NCI-H1694 (cell line): ENCODE measurements at regions not wholly inside any gene's neighbourhood (a gene's known extent, or its start where the extent isn't known, plus 50 kb on each side); places are given as distances from the start of the nearest gene placed in this dataset.
"Not testable (repeated sequence)": the region's sequence is repeated elsewhere in the genome, so short reads cannot be mapped to it uniquely, and the experiment has no call there.

ENCODE experiments used
- DNase-seq: peaks from one replicate; lab custom pipeline; 2025; lab: John Stamatoyannopoulos, UW

DNA sequence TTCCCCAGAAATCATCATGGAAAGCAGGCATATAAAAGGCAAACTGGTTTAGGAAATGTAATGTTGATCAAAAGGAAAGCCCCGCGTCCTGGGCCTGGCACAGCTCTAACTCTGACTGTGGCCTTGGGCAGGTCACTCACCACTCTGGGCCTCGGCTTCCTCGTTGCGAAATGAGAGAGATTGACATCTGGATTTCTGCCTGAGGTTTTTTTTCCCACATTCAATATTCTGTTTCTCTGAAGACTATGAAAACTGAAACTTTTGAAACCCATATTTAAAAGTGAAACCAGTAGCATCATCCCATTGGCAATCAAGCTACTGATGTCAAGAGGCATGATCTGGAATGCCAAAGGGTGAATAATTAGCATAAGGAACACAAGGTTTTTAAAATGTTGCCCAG lies 369.7 kb upstream of the NPVF start:
- DNase-seq: no peak

DNA sequence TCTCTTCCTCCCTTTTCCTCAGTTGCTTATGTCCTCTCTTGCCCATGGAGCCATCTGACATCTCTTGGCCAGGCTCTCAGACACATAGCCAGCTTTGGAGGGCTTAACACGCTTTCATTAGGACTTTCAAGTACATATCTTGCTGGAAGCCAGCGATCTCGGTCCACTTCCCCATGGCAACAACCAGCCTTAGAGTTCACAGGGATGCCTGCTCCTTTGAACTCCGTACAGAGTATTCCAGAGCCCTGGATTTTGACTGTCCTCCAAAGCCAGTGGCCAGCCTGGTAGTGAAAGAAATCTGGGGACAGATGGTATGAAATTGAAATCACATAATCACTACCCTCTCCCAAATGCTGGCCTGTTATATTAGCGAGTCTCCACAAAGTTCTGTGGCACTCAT lies 370.5 kb upstream of the NPVF start:
- no peak for DNase-seq

DNA sequence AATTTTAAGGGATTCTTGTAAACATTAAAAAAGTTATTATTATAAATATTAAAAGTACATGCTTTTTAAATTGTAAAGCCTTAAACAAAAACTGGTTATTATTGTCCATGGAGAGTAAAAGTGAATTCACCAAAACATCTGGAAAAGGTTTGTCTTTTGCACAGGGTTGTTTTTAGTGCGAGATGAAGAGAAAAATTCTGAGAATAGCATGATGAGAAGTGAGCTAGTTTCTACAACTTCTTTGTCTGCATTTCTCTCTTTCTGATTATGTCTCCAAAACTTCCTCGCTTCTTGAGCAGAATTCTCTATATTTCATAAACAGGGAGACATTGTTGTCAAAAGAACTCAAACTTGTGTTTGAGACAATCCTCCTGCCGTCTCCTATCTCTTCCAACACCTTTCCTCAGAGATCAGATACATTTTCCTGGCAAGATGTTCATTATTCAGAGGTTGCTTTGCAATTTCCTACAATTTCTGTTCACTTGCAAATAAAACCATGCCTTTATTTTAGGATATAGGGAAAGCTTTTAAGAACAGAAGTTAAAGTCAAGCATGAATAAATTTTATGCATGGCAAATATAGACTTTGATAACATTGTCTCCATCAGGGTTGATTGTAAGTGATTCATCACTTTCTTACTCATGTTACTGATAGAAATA lies 372.1 kb upstream of the NPVF start:
- no peak for DNase-seq

DNA sequence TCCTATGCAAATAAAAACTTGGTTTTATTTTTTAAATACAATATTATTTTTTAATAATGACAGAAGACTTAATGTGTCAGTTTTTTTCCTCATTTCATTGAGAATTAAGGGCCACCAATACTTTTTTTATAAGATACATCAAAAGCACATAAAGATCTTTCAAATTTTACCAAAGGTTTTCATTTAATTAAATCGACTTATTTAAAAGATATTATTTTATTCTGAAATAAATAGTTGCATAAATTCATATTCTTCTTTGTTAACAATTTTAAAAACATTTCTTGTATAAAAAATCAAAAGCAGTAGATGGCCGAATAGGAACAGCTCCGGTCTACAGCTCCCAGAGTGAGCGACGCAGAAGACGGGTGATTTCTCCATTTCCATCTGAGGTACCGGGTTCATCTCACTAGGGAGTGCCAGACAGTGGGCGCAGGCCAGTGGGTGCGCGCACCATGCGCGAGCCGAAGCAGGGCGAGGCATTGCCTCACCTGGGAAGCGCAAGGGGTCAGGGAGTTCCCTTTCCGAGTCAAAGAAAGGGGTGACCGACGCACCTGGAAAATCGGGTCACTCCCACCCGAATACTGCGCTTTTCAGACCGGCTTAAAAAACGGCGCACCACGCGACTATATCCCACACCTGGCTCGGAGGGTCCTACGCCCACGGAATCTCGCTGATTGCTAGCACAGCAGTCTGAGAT lies 374.6 kb upstream of the NPVF start:
- DNase-seq: not testable (repeated sequence)

DNA sequence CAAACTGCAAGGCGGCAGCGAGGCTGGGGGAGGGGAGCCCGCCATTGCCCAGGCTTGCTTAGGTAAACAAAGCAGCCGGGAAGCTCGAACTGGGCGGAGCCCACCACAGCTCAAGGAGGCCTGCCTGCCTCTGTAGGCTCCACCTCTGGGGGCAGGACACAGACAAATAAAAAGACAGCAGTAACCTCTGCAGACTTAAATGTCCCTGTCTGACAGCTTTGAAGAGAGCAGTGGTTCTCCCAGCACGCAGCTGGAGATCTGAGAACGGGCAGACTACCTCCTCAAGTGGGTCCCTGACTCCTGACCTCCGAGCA lies 375.1 kb upstream of the NPVF start:
- DNase-seq: not testable (repeated sequence)

DNA sequence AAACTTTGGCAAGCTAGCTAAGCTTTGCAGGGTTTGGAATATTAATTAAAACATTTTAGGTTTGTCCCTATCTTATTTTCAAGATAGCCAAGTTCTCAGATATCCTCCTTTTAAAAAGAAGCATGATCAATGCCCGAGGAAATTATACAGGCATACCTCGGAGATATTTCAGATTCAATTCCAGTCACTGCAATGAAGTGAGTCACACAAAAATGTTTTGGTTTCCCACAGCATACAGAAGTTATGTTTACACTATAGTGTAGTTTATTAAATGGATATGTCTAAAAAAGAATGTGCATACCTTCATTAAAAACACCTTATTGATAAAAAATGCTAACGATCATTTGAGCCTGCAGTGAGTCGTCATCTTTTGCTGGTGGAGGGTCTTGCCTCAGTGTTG lies 382.9 kb upstream of the NPVF start:
- DNase-seq: no peak

DNA sequence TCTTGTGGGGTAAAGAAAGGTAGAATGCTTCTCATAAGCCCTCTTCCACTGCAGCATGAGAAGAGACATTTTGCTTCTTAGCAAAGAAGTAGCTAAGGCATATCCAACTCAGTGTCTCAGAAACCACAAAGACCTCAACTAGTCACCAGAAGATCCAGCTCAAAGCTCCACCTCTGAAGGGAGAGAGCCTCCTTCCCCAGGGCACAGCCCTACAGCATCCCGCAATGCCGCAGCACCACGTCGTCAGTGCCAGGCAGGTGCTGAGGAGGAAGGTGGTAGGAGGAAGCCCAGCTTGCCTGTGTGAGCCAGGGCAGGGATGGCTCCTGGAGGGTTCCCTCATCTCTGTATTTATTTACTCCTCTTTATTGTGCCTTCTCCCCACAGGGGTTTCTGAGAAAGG lies 385.6 kb upstream of the NPVF start:
- no peak for DNase-seq

- DNase-seq: no peak
Measured at GRCh38 chr7:25614415-25614814, 386.1 kb upstream of the NPVF start.

- no peak for DNase-seq
Measured at GRCh38 chr7:25615003-25615402, 386.7 kb upstream of the NPVF start.

DNA sequence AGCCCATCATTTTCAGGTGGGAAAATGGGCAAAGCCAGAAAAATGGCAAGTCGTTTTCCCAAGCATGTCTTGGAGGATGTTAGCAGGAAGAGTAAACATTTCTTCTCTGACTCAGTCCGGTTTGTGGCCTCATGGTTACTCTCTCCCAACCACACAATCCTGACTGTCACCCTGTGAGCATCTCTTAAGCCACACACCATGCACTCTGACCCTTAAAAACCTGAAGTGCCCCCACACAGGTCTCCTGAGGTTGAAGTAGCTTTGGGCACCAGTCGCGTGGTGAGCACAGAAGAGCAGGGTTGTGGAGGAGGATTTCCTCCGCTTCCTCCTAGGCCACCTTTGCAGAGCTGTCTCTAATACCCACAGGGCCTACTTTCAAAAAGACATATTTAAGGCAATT lies 387.3 kb upstream of the NPVF start:
- no peak for DNase-seq

- no peak for DNase-seq
Measured at GRCh38 chr7:25617214-25617613, 388.9 kb upstream of the NPVF start.

DNA sequence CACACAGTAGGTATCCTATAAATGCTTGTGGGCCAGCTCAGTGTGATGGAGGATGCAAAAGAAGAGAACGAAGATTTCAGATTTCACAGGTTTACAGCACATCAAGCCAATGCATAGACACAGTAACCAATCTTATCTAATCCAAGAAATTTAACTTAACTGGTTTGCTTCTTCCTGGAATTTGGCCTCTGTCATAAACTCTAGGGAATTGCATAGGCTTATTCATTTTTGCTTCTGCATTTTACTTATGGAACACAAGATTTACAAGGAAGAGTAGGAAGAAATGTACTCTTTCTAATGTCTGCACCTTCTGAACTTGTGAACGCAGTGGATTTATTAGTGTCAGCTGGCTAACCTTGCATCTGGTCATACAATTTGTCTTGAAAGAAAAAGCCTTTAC lies 389.4 kb upstream of the NPVF start:
- no peak for DNase-seq

GRCh38 chr7:25619381-25619780 lies 391.1 kb upstream of the NPVF start:
- DNase-seq: no peak

GRCh38 chr7:25619963-25620799 lies 391.9 kb upstream of the NPVF start:
- DNase-seq: peak; percentile 25

DNA sequence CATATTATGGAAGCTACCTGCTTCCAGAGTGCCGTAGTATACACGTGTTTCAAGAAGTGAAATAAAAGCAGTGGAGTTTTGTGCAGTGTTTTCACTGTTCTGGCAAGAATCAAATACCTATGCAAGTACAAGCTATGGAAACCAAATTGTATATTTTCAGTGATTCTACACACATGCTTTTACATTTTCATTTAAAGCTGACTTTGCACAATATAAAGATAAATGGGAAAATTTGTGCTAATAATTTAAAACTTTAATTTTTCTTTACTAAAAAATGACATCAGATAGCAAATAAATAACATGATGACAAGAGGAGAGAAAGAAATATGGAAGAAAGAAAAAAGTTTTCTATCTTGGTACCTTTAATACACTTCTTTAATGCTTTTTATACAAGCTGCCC lies 393.7 kb upstream of the NPVF start:
- DNase-seq: no peak

DNA sequence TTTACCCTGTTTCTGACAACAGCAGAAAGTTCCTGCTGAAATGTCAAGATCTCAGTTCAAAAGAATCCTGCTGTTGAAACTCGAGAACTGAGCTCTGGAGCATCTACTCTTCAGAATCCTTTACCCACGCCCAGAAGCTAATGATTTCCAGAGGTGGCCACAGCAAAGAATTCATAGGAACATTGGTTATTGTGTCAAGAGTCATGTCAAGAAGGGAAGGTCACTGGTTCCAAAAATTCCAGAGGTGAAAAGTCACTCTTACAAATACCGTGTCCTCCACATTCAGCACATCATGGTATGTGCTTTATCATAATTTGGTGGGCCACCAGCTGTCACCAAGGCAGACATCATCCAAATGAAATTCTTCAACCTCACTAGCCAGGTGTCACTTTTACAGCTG lies 394.4 kb upstream of the NPVF start:
- no peak for DNase-seq

DNA sequence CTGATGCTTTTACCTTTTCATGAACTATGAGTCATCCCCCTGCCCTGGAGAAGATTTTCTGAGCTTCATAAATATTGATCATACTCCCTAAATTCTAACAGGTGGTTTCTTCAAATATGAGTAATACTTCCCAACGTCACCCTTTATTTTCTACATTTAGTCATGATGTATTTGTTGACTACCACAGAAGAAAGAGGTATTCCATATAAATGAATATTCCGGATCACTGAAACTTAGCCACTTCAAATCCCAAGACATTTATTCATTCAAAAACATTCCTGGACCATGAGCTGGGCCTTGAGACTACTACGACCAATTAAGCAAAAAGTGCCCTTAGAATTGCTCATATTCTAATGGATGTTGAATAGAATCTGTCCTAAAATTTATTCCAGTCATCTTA lies 395.8 kb upstream of the NPVF start:
- no peak for DNase-seq

GRCh38 chr7:25624833-25625232 lies 396.5 kb upstream of the NPVF start:
- DNase-seq: no peak

DNA sequence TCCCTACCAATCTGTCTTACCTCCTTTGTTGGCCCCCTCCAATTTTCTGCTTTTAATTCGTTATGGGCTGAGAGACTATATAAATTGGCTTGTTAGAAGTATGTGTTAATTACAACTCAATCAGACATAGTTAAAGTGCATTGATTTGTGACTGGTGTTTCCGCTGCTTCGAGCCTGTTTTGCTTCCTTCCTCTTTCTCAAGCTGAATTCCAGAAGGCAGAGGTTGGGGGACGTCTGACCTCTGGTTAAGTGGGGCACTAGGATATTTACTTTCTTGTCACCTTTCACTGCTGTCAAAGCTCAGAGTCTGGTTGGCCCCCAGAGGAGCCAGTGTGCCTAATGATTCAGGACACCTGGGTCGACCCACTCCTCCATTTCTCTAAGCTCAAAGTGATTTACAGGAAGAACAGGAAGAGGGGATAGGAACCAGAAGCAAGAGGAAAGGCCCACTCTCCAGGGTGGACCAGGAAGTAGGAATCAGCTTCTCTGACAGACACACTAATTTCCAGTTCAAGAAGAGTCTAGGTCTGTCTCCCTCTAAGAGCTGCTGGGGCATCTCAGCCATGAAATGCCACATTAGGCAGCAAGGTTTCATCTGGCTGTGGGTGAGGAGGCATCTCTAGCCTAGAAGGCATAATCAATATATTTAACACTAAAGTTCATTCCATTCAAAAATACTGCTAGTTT lies 397.2 kb upstream of the NPVF start:
- no peak for DNase-seq

DNA sequence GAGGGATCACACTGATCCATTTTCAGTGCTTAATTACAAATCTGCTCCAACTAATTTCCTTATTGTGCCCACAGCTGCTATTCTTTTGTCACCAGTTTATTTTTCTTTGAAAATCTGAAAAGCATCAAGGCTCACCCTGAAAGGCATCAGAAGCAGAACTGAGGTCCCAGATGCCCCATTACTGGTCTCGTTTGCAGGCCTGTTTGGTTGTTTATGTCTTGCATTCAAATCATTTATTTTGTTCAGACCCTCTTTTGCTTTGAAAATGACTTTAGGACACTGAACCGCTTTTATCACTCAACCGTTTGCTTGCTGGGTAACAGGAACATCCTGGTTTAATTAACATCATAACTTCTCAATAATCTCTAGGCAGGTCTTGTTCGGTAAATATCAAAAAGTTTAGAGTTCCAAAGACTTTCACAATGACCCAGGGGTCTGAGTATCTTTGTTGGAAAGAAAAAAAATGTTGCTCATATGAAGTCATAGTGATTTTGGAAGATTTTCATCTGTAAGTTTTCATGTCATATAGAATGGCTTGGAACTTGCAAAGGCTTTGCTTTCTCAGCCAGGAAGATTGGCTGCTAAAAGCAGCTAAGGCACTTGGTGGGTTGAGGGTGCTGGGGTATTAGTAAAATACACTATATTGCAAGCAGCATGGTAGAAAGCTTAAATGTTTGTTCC lies 398.3 kb upstream of the NPVF start:
- no peak for DNase-seq

DNA sequence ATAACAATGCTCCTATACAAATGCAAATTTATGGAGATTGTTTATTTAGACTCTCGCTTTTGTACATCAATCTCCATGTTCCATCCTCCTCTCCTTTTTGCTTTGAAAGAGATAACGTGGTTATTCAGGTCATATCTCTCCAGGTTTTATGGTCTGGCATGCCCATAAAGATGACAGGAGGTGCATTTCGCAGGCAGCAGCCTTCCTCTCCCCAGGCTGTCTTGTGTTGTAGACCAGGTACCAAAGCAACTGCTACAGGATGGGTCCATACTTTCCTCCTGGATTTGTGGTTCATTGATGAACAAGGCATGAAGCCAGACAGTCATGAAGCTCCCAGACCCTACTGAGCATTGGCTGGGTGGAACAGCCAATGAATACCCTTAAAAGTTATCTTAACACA lies 400.2 kb upstream of the NPVF start:
- no peak for DNase-seq

- DNase-seq: no peak
Measured at GRCh38 chr7:25632616-25633015, 404.3 kb upstream of the NPVF start.
